C4-2B (cell line): ENCODE measurements at regions not wholly inside any gene's neighbourhood (a gene's known extent, or its start where the extent isn't known, plus 50 kb on each side); places are given as distances from the start of the nearest gene placed in this dataset.

ENCODE experiments used
- H3K27ac ChIP-seq: fragments of 450-650 bp; 2 replicates; pipeline ENCODE4 v1.5.1; 2017
- CTCF ChIP-seq: fragments of 450-650 bp; conservative IDR thresholded peaks from 2 replicates; pipeline ENCODE4 v1.5.1; 2017; ENCODE audit warnings: mild to moderate bottlenecking
- ZFX ChIP-seq: fragments of 450-650 bp; IDR thresholded peaks from 2 replicates; pipeline ENCODE4 v1.6.1; 2017

DNA sequence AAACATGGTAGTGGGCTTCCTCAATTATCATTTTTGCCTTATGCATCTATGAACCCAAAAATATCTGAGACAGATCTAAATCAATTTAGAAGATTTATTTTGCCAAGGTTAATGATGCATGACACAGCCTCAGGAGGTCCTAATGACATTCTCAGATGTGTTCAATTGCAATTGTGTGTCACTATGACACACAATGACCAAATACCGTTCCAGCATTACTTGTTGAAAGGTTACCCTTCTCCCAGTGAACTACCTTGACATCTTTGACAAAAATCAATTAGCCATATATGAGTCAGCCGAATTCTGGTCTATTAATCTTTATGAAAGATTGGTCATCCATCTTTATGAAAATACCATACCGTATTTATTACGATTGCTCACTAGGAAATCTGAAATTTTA, 592.5 kb upstream of the GJE1 start:
- no peak overlapping the region for H3K27ac ChIP-seq
- TF ChIP-seq CTCF (no peak), ZFX (no peak)

GRCh38 chr6:141539617-141540016, 593.1 kb upstream of the GJE1 start:
- no peak overlapping the region for H3K27ac ChIP-seq
- no peak for TF ChIP-seq ZFX
- no peak for TF ChIP-seq CTCF

- no peak overlapping the region for H3K27ac ChIP-seq
- TF ChIP-seq CTCF (no peak), ZFX (no peak)
Observed at GRCh38 chr6:141532211-141532610, 600.5 kb upstream of the GJE1 start.

DNA sequence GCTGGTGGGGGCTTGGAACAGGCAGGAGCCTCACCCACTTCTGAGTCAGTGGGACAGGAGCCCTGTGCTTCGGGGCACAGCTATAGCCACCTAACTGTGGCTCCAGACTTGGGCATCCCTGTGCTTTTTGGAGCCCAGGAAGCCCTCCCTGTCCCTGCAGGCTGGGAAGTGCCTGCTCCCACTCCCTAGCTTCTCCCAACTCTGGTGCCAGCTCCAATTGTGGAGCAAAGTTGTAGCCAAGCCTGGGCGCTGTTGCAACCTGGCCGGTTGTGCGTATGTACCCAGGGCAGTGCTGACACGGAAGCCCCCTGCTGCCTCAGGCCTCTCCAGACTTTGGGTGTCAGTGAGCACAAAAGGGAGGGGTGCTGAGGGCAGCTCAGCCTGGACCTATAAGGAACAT, 601.7 kb upstream of the GJE1 start:
- TF ChIP-seq ZFX: no peak
- no peak for TF ChIP-seq CTCF
- H3K27ac ChIP-seq: no peak overlapping the region

- TF ChIP-seq CTCF: no peak
- TF ChIP-seq ZFX: no peak
- H3K27ac ChIP-seq: no peak overlapping the region
Observed at GRCh38 chr6:141528596-141528995, 604.1 kb upstream of the GJE1 start.

DNA sequence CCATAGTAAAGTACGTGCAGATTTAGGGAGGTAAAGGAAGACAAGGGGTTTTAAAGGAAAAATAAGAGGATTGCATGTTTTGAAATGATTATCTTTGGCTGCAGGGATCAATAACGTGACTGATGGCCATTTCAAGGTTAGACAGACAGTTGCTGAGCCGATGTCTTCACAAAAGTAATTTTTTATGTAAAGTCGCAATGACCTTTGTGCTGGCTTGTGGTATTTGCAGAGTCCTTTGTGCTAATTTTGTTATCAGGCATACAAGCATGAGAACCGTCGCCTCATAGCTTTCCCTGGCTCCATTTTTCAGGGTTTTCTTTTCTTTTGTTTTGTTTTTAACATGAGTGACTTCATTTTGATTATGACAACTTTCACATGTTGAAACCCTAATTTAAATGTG, 605.7 kb upstream of the GJE1 start:
- H3K27ac ChIP-seq: no peak overlapping the region
- TF ChIP-seq CTCF (no peak), ZFX (no peak)

- no peak for TF ChIP-seq ZFX
- no peak for TF ChIP-seq CTCF
- H3K27ac ChIP-seq: no peak overlapping the region
Observed at GRCh38 chr6:141521440-141521839, 611.3 kb upstream of the GJE1 start.
